GM12865 (cell line): ENCODE measurements at regions not wholly inside any gene's neighbourhood (a gene's known extent, or its start where the extent isn't known, plus 50 kb on each side); places are given as distances from the start of the nearest gene placed in this dataset.

Experiments used
- DNase-seq: peaks from one replicate; pipeline ENCODE4 v3.0.0; 2010; ENCODE audit warnings: low read depth
- H3K4me3 ChIP-seq: 2 replicates; pipeline ENCODE4 v1.5.1; 2011; ENCODE audit warnings: mild to moderate bottlenecking, low read depth, low read length, control low read depth
- CTCF ChIP-seq: IDR thresholded peaks from 2 replicates; pipeline ENCODE4 v1.5.1; 2011; ENCODE audit warnings: low read length, control low read depth, low read depth, inconsistent platforms; ENCODE audit not compliant: insufficient read depth; ENCODE audit errors: missing control alignments

DNA sequence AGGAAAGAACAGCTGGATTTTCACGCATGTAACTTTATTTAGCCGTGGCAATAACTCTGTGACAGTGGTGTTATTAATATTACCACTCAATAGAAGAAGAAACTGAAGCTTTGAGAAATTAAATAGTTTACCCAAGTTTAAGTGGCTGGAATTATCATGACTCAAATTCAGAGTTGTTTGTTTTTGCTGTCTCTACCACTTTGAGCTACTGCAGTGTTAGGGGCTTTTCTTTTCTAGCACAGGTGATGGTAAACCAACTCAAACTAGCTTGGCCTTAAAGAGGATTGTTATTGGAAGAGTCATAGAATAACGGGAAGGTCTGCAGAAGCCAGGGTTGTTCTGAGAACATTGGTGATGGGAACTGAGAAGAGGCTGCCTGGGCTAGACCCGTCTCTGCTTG, 66.0 kb upstream of the PREP start:
- no peak overlapping the region for H3K4me3 ChIP-seq
- DNase-seq: no peak
- no peak for TF ChIP-seq CTCF

- no peak for DNase-seq
- TF ChIP-seq CTCF: no peak
- H3K4me3 ChIP-seq: no peak overlapping the region
Measured at GRCh38 chr6:105460860-105461259, 58.0 kb upstream of the PREP start.

GRCh38 chr6:105459864-105460263, 57.0 kb upstream of the PREP start:
- TF ChIP-seq CTCF: no peak
- DNase-seq: no peak
- no peak overlapping the region for H3K4me3 ChIP-seq

- H3K4me3 ChIP-seq: peak overlapping the region; percentile 56
- DNase-seq: peak; percentile 94
- no peak for TF ChIP-seq CTCF
Measured at GRCh38 chr6:105459049-105459448, 56.2 kb upstream of the PREP start.

- peak overlapping the region; percentile 56 for H3K4me3 ChIP-seq
- DNase-seq: peak; percentile 68
- TF ChIP-seq CTCF: no peak
Measured at GRCh38 chr6:105458551-105458950, 55.7 kb upstream of the PREP start.

DNA sequence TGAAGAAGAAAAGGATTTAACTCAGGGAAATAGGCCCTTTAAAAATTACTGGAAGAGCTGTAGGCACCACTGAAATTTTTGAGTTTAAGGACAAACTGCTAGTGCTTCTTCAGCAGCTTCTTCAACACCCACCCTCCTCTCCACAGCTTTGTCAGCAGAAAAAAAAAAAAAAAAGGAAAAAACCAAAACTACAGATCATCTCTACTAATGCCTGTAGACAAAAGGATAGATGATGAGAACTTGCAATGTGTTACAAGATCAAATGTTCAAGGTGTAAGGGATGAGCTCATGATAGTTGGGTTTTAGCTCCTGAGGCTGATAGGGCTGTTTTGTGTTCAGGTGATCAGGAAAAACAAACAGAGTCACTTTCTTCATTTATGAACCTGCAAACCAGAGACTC, 55.2 kb upstream of the PREP start:
- TF ChIP-seq CTCF: no peak
- no peak for DNase-seq
- peak overlapping the region; percentile 56 for H3K4me3 ChIP-seq

- no peak for TF ChIP-seq CTCF
- no peak for DNase-seq
- peak overlapping the region; percentile 41 for H3K4me3 ChIP-seq
Measured at GRCh38 chr6:105453968-105454367, 51.1 kb upstream of the PREP start.
